GM12892 (cell line): ENCODE measurements at regions not wholly inside any gene's neighbourhood (a gene's known extent, or its start where the extent isn't known, plus 50 kb on each side); places are given as distances from the start of the nearest gene placed in this dataset.

Experiments used
- DNase-seq: peaks from one replicate; pipeline ENCODE4 v3.0.0; 2011; ENCODE audit not compliant: insufficient read length
- FAIRE-seq: peaks from 2 replicates; lab custom pipeline; 2011; peaks lifted over from hg19 to GRCh38; lab: Jason Lieb, UNC
- POLR2A ChIP-seq: IDR thresholded peaks from 2 replicates; pipeline ENCODE4 v1.6.1; 2011; ENCODE audit warnings: low read depth, low read length, control low read depth
- POLR2AphosphoS5 ChIP-seq: IDR thresholded peaks from 2 replicates; pipeline ENCODE4 v1.6.1; 2011; ENCODE audit warnings: low read depth, low read length, control low read depth
- TAF1 ChIP-seq: IDR thresholded peaks from 2 replicates; pipeline ENCODE4 v1.6.1; 2011; ENCODE audit warnings: low read depth, mild to moderate bottlenecking, control low read depth, low read length, borderline replicate concordance

- FAIRE-seq: no peak
- no peak for DNase-seq
- TF ChIP-seq POLR2A: no peak
- TF ChIP-seq POLR2AphosphoS5: no peak
- no peak for TF ChIP-seq TAF1
Measured at GRCh38 chr2:172377408-172377807, 50.0 kb upstream of the ITGA6 start.
